ENCODE measurements at regions not wholly inside any gene's neighbourhood (a gene's known extent, or its start where the extent isn't known, plus 50 kb on each side); places are given as distances from the start of the nearest gene placed in this dataset.
"Not testable (repeated sequence)": the region's sequence is repeated elsewhere in the genome, so short reads cannot be mapped to it uniquely, and the experiment has no call there.

- H3K4me3 ChIP-seq (ENCODE audit: low read length), result no peak overlapping the region
- no peak for TF ChIP-seq ZNF274 (IDR thresholded peaks at IDR 0.05; ENCODE audit: low read depth, low read length)
Observed at GRCh38 chr2:65944213-65944612, 490.7 kb upstream of the MEIS1 start.

GRCh38 chr2:65943099-65943786 lies 491.7 kb upstream of the MEIS1 start:
- no peak for TF ChIP-seq ZNF274 (IDR thresholded peaks at IDR 0.05; ENCODE audit: low read depth, low read length)
- H3K4me3 ChIP-seq (ENCODE audit: low read length), result no peak overlapping the region

GRCh38 chr2:65940856-65941255 lies 494.1 kb upstream of the MEIS1 start:
- TF ChIP-seq ZNF274 (IDR thresholded peaks at IDR 0.05; ENCODE audit: low read depth, low read length), result no peak
- H3K4me3 ChIP-seq (ENCODE audit: low read length), result no peak overlapping the region

- TF ChIP-seq ZNF274 (IDR thresholded peaks at IDR 0.05; ENCODE audit: low read depth, low read length), result no peak
- H3K4me3 ChIP-seq (ENCODE audit: low read length), result no peak overlapping the region
Observed at GRCh38 chr2:65939687-65940086, 495.2 kb upstream of the MEIS1 start.

- no peak overlapping the region for H3K4me3 ChIP-seq (ENCODE audit: low read length)
- TF ChIP-seq ZNF274 (IDR thresholded peaks at IDR 0.05; ENCODE audit: low read depth, low read length), result no peak
Observed at GRCh38 chr2:65937379-65938160, 497.4 kb upstream of the MEIS1 start.

GRCh38 chr2:65934992-65935629 lies 499.8 kb upstream of the MEIS1 start:
- TF ChIP-seq ZNF274 (IDR thresholded peaks at IDR 0.05; ENCODE audit: low read depth, low read length), result no peak
- no peak overlapping the region for H3K4me3 ChIP-seq (ENCODE audit: low read length)

GRCh38 chr2:65932571-65932970 lies 500.2 kb upstream of the SPRED2 start:
- no peak overlapping the region for H3K4me3 ChIP-seq (ENCODE audit: low read length)
- TF ChIP-seq ZNF274 (IDR thresholded peaks at IDR 0.05; ENCODE audit: low read depth, low read length), result no peak

- TF ChIP-seq ZNF274 (IDR thresholded peaks at IDR 0.05; ENCODE audit: low read depth, low read length), result no peak
- no peak overlapping the region for H3K4me3 ChIP-seq (ENCODE audit: low read length)
Observed at GRCh38 chr2:65931056-65931455, 498.7 kb upstream of the SPRED2 start.

- no peak overlapping the region for H3K4me3 ChIP-seq (ENCODE audit: low read length)
- TF ChIP-seq ZNF274 (IDR thresholded peaks at IDR 0.05; ENCODE audit: low read depth, low read length), result no peak
Observed at GRCh38 chr2:65930259-65930658, 497.9 kb upstream of the SPRED2 start.

GRCh38 chr2:65929664-65930063 lies 497.3 kb upstream of the SPRED2 start:
- not testable (repeated sequence) for H3K4me3 ChIP-seq (ENCODE audit: low read length)

- TF ChIP-seq ZNF274 (IDR thresholded peaks at IDR 0.05; ENCODE audit: low read depth, low read length), result no peak
- no peak overlapping the region for H3K4me3 ChIP-seq (ENCODE audit: low read length)
Observed at GRCh38 chr2:65922794-65923193, 490.4 kb upstream of the SPRED2 start.

GRCh38 chr2:65922030-65922429 lies 489.6 kb upstream of the SPRED2 start:
- no peak for TF ChIP-seq ZNF274 (IDR thresholded peaks at IDR 0.05; ENCODE audit: low read depth, low read length)

GRCh38 chr2:65921116-65921515 lies 488.7 kb upstream of the SPRED2 start:
- TF ChIP-seq ZNF274 (IDR thresholded peaks at IDR 0.05; ENCODE audit: low read depth, low read length), result no peak
- H3K4me3 ChIP-seq (ENCODE audit: low read length), result no peak overlapping the region

More at GRCh38 chr2:65922030-65922429, 489.6 kb upstream of the SPRED2 start:
- no peak overlapping the region for H3K4me3 ChIP-seq (ENCODE audit: low read length)

- no peak for TF ChIP-seq ZNF274 (IDR thresholded peaks at IDR 0.05; ENCODE audit: low read depth, low read length)
- no peak overlapping the region for H3K4me3 ChIP-seq (ENCODE audit: low read length)
Observed at GRCh38 chr2:65920659-65921058, 488.3 kb upstream of the SPRED2 start.
